AG09319 (cell line): ENCODE measurements at regions not wholly inside any gene's neighbourhood (a gene's known extent, or its start where the extent isn't known, plus 50 kb on each side); places are given as distances from the start of the nearest gene placed in this dataset.

Experiments used
- DNase-seq: peaks from one replicate; pipeline ENCODE4 v3.0.0-alpha.2; 2010; ENCODE audit warnings: low read depth; ENCODE audit errors: extremely low read depth
- TF ChIP-seq, protein P1 (sequence below): IDR thresholded peaks from 2 replicates; pipeline ENCODE4 v1.5.1; 2011; ENCODE audit warnings: low read depth, mild to moderate bottlenecking, inconsistent platforms, low read length, moderate library complexity

DNA sequence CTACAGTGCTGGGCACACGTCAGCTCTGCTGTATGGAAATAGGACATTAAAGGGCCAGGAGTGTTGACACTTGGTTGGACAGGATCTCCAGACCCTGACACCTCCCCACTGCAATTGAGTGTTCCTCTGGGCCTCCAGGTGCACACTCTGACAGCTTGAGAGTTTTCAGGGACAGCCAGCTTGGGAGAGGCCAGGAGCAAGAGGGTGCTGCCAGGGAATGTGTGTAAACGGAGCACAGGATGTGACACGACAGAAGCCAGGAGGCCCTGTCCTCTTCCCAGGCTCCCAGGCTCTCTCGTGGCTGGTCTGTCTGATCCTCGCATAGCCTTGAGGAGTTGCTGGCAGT is 318.1 kb upstream of the HS6ST1 start:
- TF ChIP-seq, protein P1, sequence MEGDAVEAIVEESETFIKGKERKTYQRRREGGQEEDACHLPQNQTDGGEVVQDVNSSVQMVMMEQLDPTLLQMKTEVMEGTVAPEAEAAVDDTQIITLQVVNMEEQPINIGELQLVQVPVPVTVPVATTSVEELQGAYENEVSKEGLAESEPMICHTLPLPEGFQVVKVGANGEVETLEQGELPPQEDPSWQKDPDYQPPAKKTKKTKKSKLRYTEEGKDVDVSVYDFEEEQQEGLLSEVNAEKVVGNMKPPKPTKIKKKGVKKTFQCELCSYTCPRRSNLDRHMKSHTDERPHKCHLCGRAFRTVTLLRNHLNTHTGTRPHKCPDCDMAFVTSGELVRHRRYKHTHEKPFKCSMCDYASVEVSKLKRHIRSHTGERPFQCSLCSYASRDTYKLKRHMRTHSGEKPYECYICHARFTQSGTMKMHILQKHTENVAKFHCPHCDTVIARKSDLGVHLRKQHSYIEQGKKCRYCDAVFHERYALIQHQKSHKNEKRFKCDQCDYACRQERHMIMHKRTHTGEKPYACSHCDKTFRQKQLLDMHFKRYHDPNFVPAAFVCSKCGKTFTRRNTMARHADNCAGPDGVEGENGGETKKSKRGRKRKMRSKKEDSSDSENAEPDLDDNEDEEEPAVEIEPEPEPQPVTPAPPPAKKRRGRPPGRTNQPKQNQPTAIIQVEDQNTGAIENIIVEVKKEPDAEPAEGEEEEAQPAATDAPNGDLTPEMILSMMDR = no peak
- DNase-seq = no peak

DNA sequence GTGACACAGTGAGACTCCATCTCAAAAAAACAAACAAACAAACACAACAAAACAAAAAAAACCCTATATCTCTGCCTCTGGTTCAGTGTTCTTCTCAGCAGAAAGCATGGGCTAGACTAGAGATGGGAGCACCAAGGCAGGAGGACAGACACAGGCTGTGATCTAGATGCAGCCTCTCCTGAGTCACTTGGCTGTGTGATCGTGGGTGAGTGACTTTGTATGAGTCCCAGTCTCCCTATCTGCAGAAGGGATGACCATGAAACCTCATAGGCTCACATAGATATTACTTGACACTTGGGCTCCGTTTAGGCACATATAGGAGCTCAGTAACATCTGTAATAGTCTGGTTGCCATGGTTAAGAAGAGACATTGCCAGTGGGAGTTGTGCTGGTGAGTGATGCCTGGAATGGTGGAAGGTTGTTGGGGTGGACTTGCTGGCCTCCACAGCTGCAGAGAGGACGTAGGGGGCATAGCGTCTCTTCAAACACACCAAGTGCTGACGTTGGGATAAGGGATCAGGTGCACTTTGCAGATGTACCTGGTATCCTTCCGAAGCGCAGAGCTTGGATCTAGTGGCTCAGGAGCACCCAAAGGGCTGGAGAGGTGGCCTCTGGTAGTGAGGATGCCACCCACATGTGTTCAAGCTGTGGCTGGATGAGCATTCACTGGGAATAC is 318.9 kb upstream of the HS6ST1 start:
- no peak for DNase-seq

DNA sequence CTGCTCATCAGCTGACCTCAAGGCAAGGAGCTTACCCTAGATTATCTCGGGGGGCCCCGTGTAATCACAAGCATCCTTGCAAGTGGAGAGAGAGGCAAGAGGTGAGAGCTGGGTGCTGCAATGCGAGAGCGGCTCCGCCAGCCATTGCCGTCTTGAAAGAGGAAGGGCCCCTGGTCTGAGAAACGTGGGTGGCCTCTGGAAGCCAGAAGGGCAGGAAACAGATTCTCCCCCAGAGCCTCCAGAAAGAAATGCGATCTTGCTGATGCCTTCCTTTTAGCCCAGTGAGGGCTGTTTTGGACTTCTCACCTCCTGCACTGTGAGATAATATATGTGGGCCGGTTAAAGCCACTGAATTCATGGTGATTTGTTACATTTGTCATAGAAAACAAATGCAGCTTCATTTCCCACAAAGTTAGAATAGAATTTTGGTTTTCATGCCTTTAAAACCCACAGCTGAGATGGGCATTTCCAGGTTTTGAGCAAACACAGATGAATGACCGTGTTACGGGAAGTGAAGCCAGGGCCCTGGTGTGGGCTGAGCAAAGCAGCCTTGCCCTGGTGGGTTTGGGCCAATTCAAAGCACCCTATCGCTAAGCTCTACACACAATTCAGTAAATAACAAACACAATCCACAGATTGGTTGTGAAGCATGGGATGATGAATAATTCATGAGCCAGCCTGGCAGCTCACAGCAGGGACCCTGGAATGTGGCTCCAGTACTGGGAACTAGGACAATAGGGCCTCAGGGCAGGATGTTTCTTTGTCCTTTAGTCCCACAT is 319.9 kb upstream of the HS6ST1 start:
- TF ChIP-seq, protein P1 = no peak
- DNase-seq = no peak

More for the DNA sequence above, 318.9 kb upstream of the HS6ST1 start:
- TF ChIP-seq, protein P1 = no peak

DNA sequence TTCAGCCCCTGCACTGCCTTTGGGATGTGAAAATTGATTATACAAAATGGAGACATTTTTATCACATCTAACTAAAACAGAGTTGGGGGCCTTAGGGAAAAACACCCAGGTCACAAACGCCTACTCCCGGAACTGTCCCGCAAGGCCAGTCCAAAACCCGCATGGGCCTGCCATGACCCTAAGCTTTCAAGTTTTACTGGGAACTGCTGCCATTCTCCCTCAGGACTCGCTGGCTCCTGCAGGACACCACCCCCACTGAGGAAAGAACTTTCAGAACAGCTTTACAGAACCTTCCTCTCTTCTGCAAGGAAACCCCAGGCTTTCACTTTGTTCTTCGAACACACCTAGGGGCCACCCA is 320.4 kb upstream of the HS6ST1 start:
- TF ChIP-seq, protein P1 = no peak
- DNase-seq = no peak

DNA sequence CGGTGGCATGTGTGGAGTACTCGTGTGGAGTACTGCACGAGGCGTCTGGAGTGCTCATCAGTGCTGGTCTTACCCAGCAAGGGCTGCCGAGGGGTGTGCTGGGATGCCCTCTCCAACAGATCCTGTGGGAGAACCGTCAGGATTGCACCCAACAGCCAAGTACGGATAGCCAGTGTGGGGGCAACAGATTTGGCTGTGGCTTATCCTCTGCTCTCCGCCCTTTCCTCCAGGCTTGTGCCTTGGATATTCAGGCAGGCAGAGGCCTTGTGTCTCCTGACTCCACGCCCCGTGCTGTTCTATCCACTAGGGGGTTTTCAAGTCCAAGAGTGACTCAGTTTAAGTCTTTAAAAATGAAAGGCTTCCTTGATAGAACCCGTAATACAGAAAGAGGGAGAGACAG is 321.0 kb upstream of the HS6ST1 start:
- DNase-seq = no peak
- TF ChIP-seq, protein P1 = no peak

DNA sequence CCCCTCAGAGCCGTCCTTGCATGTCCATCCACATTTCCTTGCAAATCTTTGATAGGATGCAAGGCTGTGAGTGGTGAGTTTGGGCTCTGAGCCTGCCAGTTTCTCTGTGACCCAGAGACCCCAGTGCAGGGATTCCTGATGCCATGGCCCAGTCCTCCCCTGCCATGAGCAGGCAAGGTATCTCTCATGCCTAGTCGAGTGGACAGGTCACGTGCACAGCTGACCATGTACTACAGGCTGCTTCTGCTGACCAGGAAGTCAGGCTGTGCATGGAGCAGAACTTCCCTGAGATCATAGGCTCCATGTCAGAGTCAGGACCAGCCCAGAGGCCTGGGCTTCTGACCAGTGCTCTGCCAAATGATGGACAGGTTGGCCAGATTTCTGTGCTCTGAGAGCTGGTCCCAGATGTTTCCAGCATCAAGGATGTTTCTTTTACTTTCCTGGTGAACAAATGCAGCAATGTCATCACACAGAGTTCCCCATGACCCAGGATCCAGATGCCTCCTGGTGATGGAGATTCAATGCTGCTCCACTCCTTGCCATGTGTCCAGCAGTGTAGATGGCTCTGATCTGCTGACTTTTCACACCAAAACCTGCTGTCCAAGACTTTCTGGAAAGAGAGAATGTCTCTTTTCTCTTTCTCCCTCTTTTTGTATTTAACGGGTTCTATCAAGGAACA is 321.6 kb upstream of the HS6ST1 start:
- TF ChIP-seq, protein P1 = peak; percentile 35
- DNase-seq = no peak

DNA sequence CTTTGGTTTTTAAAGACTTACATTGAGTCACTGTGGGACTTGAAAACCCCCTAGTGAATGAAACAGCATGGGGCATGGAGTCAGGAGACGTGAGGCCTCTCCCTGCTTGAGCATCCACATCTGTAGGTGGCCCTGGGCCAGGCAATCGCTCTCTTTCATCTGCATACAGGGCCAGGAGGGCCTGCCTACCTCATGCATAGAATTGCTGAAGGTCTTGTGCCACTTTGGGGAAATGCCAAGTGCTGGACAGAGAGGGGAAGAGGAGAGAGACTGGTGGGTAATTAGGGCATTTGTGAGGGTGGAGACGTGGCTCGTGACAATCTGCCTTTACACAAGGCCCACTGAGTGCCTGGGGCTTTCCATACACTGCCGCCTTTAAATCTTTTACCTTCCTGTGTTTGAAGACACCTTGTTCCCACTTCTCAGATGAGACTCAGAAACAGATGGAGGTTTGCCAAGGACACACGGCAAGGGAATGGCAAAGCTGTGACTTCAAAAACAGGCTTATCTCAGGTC is 322.2 kb upstream of the HS6ST1 start:
- TF ChIP-seq, protein P1 = no peak
- DNase-seq = no peak
